ENCODE measurements at regions not wholly inside any gene's neighbourhood (a gene's known extent, or its start where the extent isn't known, plus 50 kb on each side); places are given as distances from the start of the nearest gene placed in this dataset.
"Not testable (repeated sequence)": the region's sequence is repeated elsewhere in the genome, so short reads cannot be mapped to it uniquely, and the experiment has no call there.

- not testable (repeated sequence) for TF ChIP-seq TAF1 (IDR thresholded peaks at IDR 0.05; ENCODE audit: low read depth); EP300 (conservative IDR thresholded peaks at IDR 0.05; ENCODE audit: poor library complexity, severe bottlenecking); CTCF (IDR thresholded peaks at IDR 0.05; ENCODE audit: poor library complexity, severe bottlenecking); MXI1 (conservative IDR thresholded peaks at IDR 0.05; ENCODE audit: poor library complexity, severe bottlenecking); EZH2 (IDR thresholded peaks at IDR 0.05; ENCODE audit: borderline replicate concordance, insufficient read depth, low read length, poor library complexity, severe bottlenecking); POLR2AphosphoS5 (IDR thresholded peaks at IDR 0.05); REST (IDR thresholded peaks at IDR 0.05; ENCODE audit: borderline replicate concordance)
Observed at GRCh38 chr9:97248252-97248651, 59.2 kb upstream of the CCDC180 start.

Data from neural cell (in vitro differentiated cells).